ENCODE measurements at regions not wholly inside any gene's neighbourhood (a gene's known extent, or its start where the extent isn't known, plus 50 kb on each side); places are given as distances from the start of the nearest gene placed in this dataset.

DNA sequence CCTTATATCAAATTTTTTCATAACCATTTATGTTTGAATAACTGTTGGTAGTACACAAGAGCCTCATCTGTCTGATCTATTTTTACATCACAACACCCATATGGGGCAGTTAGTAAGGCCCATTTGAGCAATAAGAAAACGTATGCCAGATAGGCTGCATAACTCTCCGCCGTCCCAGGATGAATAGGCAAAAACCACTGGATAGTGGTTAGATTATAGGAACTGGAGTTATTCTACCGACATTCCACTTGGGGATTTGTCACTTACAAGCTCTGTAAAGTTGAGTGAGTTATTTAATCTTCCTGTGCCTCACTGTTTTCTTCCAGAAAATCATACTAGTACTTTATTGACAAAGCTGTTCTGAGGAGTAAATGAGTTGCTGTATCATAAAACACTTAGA lies 881.9 kb downstream of the QKI start:
- DNase-seq (ENCODE audit: low read depth in 3 of 3) = no peak

DNA sequence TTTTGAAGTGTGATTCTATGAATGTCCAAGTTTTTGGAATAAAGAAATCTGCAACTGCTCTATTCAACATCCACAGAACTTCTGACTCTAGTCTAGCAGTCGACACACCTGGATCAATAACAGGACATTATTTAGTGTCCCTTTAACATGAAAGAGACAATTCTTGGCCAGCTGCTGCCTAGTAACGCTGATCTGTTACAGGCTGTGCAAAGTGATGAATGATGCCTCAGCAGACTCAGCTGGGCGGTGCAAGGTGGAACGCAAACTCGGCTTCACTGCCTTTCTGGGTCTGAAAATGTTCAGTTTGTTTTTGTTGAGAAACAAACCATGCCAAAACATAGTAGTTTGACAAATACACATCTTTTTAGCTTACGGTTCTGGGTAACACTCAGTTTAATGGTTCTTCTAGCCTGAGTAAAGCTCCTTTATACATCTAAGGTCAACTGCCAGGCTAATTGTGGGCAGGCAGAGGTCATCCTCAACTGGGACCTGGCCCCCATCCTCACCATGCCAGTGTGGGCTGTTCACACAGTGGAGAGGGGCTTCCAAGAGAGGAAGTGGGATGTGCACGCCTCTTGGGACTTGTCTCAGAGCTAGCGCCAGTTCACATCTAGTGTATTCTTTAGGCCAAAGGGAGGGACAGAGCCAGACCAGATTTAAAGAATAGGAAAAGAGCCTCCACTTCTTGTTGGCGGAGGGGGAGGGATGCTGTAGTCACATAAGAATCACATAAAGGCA lies 879.7 kb downstream of the QKI start:
- DNase-seq (ENCODE audit: low read depth in 3 of 3) = no peak

DNA sequence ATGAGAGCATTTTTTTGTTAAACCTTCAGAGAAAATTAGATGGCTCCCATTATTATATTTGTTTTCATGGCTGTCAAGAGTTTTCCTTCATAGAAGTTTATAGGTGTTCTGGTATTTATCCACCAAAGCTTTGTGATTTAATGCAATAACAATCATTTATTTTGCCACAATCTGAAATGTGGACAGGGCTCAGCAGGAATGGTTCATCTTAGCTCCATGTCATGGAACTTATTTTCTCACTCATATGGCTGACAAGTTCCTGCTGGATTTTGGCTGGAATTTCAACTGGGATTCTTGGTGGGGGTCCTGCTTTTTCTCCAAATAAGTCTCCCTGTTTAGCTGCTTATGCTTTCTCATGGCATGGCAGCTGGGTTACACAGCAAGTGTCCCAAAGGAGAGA lies 876.7 kb downstream of the QKI start:
- DNase-seq (ENCODE audit: low read depth in 3 of 3) = no peak

DNA sequence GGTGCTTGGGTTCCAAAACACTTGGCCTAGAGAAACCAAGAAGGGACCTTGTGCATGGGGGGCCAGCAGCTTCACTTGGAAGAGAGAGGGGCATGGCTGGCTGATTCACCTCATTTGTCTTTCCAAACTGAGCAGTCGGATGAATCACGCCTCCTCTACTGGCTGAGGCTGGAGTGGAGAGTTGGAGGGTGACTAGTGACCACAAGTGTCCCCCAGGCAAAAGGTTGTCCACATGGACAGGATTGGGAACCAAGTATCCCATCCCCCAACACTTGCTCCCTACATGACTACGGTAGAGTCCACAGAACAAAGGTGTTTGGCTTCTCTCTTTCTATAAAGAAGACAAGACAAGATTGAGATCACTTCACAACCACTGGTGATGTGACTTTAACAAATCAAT lies 875.6 kb downstream of the QKI start:
- DNase-seq (ENCODE audit: low read depth in 3 of 3) = no peak

DNA sequence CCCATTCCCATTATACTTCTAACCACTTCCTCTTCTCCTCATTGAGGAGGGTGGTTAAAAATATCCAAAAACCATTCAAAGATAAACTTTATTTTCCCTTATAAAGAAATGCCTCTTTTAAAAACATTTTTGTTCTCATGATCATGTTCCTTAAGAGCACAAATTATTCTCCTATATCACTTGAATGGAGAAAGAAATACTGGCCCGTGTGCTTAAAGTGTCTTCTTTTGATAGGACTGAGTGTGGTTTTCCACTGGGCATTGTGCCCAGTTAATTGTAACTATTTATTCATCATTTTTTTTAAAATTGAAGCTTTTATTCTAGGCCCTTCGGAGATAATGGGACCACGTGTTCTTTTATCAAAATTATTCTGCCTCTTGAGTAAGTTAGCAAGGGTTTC lies 871.5 kb downstream of the QKI start:
- no peak for DNase-seq (ENCODE audit: low read depth in 3 of 3)

DNA sequence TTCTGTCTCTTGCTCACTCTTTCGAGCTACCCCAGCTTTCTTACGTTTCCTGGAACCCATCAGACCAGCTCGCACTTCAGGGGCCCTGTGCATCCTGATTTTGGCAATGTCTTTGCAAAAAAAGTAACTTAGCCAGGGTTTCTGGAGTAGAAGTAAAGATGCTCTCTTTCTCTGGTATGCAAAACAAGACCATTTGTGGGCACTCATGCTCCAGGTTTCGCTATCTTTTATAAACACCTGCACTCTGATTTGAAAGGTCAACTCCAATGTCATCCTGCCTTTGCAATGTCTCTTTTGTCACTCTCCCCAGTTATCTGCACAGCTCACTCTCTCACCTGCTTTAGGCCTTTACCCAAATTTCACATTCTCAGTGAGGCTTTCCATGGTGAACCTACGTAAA lies 869.1 kb downstream of the QKI start:
- DNase-seq (ENCODE audit: low read depth in 3 of 3) = no peak

DNA sequence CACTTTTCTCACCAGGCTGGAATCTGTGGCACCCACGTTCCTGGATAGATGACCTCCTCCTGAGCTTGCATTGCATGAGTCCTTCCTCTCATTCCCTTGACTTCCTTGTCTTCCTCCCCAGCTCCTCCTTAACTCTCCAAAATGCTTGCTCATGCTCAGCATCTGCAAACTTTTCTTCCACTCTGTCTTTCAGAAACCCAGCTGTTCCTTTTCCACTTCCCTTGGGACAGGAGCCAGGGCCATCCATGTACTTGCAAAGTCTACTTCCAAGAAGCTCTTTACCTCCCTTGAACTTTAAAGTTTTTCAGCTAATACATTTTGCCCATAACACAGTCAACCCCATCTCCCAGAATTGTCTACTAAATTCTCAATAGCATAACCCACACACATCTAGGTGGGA lies 861.7 kb downstream of the QKI start:
- no peak for DNase-seq (ENCODE audit: low read depth in 3 of 3)

DNA sequence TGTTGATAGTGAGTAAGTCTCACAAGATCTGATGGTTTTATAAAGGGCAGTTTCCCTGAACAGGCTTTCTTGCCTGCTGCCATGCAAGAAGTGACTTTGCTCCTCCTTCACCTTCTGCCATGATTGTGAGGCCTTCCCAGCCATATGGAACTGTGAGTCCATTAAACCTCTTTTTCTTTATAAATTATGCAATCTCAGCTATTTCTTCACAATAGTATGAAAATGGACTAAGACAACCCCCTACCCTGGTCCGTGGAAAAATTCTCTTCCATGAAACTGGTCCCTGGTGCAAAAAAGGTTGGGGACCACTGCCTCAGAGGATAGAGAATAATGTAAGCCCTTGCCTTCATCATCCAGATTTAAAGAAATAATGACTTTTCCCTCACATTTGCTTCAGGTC lies 861.3 kb downstream of the QKI start:
- no peak for DNase-seq (ENCODE audit: low read depth in 3 of 3)

DNA sequence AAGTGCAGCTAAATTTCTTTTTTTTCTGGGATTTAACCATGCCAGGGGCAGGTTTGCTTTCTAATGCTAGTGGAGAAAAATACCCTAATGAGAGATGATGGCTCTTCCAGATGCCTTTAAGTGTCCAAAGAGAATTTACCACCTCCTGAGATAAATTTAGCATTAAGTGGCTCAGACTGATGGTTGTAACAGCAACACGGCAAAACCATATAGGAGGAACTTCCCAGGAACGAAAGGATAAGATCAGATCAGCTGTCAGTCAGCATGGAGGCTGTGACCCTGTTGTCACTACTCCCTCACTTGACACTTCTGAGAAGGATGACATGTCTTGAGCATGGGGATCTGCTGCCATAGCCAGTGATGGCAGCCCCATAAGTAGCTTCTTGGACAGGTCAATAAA lies 860.0 kb downstream of the QKI start:
- no peak for DNase-seq (ENCODE audit: low read depth in 3 of 3)

DNA sequence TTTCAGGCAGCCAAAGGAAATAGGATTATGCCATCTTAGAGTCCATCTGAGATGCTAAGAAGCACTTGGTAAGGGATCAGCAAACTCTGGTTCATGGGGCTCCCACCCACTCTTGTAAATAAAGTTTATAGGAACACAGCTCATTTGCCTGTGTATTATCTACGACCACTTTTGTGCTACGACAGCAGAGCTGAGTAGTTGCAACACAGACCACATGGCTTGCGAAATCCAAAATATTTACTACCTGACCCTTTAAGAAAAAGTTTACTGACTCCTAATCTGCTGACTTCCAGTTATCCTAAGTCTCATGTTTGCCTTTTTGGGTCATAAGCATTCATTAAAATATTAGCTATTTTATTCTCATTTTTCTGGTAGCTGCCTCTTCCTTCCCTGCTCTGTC lies 859.0 kb downstream of the QKI start:
- DNase-seq (ENCODE audit: low read depth in 3 of 3) = no peak

DNA sequence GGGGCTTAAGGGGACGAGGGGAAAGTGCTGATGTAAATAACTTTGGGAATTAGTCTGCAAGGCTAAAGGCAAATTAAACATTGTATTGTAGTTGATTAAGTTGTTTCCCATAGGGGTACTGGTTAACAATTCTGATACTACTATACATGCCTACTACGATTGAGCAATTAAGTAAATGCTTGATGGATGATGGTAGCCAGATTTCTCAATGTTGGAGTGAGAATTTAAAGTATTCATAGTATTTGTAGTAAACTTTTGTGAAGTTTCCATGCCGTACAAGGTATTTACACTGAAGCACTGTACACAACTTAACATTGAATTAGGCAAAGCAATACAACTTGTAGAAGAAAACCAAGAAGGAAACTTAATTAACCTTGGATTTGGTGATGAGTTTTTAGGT lies 852.3 kb downstream of the QKI start:
- DNase-seq (ENCODE audit: low read depth in 3 of 3) = no peak

DNA sequence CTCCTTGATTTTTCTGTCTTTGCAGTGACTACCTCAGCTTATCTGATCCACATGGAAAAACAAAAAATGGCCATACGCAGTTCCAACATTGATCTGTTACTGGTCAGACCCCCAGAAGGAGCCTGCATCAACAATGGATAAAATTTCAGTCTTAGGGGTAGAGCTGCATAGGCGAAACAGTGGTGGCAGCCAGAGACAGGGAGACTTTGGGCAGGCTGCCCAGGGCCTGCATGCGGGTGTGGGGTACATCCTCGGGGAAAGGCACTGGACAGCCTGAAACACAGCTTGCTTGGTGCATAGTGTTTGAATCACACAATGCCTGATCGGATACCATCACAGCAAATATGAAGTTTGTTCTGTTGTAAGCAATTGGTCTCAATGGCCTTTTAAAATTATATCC lies 847.8 kb downstream of the QKI start:
- DNase-seq (ENCODE audit: low read depth in 3 of 3) = no peak

DNA sequence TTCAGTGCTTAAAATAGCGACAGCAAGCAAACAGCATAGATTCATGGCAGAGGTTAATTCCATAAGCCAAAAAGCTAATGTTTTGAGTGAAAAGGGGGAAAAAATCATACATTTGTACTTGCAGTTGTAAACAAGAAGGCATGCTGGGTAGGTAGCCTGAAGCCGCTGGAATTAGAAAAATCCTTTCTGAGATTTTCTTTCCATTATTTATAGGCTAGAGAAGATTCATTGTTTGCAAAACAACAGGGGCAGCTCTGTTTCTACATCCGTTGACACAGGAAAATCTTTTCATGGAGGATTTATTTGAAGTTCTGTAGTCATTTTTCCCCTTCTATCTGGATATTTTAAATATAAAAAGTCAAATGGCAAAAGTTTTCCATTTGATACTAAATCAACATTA lies 843.9 kb downstream of the QKI start:
- no peak for DNase-seq (ENCODE audit: low read depth in 3 of 3)

DNA sequence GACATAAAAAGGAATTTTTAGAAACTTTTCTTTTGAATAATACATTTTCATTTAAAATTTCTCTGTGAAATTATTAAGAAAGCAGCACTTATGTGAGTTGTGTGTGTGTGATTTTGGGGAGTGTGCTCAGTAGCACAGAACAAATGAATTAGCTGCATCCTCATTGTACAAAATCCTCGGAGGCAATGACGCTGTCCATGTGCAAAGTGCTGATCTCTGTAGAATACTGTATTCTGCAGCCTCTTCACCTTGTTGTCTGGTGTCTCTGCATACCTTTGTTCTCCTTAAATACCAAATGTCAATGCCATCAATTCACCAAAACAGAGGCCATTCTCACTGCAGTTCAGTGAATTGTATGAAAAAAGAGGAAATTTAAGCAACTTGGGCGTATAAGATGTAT lies 838.4 kb downstream of the QKI start:
- no peak for DNase-seq (ENCODE audit: low read depth in 3 of 3)

DNA sequence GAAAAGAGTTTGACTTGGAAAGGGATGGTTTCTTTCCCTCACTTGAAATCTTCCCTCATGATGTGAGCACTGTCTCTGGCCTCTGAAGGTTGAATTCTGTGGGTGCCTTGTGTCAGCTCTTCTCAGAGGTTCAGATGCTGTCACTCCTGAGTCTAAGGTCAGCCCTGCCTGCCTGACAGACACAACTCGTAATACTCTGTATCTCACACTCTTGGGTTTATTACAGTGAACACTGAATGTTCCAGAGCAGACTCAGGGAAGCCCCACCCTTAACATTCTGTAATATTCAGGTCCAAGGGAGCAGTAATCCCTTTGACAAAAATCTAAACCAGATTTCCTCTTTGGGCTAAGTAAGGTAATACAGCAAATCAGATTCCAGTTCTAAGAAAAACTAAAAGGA lies 837.8 kb downstream of the QKI start:
- no peak for DNase-seq (ENCODE audit: low read depth in 3 of 3)

DNA sequence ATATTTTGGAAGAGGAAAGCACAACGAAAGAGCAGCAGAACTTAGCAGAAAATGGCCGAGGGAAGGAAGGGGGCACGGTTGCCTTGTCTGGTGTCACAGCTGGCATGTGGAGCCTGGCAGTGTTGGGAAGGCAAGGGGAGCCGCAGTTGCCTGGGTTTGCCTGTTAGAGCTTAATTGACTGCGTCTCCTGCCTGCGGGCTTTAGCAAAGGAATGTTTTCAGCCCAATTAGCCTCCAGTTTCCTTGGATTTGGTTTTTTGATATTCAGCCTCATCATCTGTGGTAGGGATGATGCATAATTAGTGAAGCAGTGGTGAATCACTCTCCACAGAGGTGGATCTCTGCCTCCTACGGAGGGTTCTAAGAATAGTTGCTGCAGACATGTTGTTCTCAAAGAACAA lies 832.6 kb downstream of the QKI start:
- DNase-seq (ENCODE audit: low read depth in 3 of 3) = no peak

DNA sequence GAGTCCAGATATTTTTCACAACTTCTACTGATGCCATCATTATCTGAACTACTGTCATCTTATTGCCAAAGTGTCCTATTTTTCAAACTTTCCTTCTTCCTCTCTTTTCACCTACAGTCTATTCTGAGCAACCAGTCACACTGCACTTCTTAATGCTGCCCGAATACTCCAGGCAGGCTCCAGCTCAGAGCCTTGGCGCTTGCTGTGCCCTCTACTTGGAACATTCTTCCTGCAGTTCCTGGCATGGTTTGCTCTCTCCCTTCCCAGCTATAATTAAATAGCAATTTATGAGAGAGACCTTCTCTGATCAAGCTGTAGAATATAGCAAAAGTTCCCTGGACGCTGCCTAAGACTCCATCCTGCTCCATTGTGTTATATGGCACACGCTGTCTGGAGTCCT lies 831.6 kb downstream of the QKI start:
- no peak for DNase-seq (ENCODE audit: low read depth in 3 of 3)

DNA sequence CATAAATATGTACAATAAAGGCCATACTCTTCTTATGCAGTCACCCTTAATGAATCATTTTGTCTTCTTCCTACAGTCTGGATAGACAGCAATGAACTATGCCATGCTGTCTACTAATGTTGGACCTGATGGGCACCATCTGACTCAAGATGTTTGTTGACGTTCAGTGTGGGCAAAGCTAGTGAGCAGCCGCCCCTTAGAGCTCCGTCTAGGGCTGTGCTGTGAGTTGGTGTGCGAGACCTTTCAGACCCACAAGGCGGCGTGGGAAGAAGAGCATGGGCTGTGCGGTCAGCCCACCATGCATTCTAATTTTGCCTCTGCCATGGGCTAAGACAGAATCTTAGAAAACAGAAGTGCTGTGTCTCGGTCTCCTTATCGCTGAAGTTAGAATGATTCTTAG lies 829.4 kb downstream of the QKI start:
- no peak for DNase-seq (ENCODE audit: low read depth in 3 of 3)

DNA sequence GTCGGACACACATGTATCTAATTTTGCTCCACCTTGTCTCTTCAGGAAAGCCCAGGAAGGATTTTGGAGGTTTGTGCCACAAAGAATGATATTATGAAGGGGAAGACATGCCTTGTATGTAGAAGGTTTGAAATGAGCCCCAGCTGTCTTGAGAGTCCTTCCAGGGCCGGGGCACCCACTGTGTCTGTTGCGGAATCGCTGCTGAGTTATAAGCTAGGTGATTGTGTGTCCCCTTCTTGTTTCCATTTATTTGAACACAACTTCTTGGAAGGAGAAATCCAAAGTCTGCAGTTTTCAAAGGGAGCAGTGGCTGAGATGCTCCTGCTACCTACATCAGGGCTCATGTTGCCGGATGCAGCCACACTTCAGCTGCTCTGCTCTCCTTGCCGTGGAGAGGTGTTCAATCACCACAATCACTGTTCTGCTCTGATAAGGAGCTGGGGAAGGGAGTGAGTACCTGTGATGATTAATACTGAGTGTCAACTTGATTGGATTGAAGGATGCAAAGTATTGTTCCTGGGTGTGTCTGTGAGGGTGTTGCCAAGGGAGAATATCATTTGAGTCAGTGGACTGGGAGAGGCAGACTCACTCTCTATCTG lies 828.6 kb downstream of the QKI start:
- no peak for DNase-seq (ENCODE audit: low read depth in 3 of 3)

DNA sequence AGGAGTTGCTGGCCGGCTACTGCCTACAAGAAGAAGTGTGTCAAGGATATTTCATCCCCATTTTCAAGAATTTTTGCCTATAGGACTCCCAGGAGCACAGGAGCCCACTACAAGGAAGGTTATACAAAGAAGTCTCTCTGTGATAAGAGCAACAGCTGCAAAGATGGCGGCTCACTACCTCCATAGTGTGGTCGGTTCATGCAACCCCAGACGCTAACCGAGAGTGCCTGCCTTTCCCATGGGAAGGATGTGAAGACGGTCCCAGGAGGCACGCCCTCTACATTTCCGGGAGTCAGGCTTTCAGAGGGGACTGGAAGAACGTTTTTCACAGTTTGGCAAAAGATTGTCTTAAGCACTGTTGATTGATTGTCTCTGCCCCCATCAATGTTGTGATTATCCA lies 816.3 kb downstream of the QKI start:
- no peak for DNase-seq (ENCODE audit: low read depth in 3 of 3)

DNA sequence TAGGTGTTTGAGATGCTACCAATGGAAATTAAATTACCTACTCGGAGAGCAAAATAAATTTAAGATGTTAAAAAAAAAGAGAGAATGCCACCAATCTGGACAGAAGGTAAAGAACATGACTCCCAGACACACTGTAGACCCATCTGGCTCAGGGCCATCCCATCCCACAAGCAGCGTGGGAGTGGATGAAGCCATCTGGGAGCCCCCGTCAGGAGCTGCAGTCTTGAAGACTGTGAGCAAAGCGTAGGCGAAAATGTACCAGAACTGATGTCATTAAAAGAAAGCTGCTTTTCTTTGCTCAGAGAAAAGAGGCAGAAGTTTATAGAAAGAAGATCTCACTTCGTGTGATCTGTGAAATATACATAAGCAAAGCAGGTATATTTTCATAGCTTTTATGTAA lies 815.7 kb downstream of the QKI start:
- DNase-seq (ENCODE audit: low read depth in 3 of 3) = no peak

DNA sequence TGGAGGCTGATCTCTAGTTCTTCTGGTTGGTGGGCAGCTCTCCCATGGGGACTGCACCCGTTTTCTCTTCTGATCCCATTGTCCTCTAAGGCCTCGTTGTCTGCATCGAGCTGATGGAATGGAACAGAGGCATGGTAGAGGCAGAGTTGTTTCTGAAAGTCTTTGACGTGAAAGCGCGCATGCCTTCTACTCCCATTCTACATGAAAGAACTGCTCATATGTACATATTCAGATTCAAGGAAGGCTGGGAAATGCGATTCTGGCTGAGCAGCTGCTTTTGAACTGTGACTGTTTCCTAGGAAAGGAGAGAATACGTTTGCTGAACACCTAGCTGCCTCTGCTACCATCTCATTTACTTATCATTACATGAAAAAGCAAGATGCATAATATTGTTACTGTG lies 815.2 kb downstream of the QKI start:
- no peak for DNase-seq (ENCODE audit: low read depth in 3 of 3)

DNA sequence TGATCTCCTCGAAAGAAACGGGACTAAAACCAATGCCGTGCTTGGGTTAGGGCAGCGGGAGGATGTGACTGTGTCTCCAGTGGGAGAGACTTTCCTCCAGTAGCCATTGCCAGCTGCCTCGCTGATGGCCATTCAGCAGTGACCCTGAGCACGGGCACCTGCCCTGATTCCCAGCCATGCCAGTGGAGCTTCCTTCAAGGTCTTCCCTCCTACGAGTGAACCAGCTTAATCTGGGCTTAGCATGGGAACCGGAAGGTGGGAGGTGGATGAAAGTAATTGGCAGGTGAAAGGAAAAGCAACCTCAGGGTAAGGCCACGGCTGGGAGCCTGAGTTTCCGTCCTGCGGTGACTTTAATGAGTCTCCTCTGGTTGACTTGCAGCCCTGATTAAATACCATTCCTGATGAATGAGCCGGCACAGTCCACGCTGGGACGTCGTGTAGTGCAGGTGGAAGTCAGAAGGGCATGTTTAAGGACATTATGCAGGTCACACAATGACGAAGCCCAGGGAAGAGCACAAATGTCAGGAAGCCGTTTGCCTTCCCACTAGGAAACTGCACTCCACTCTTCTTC lies 813.5 kb downstream of the QKI start:
- no peak for DNase-seq (ENCODE audit: low read depth in 3 of 3)

DNA sequence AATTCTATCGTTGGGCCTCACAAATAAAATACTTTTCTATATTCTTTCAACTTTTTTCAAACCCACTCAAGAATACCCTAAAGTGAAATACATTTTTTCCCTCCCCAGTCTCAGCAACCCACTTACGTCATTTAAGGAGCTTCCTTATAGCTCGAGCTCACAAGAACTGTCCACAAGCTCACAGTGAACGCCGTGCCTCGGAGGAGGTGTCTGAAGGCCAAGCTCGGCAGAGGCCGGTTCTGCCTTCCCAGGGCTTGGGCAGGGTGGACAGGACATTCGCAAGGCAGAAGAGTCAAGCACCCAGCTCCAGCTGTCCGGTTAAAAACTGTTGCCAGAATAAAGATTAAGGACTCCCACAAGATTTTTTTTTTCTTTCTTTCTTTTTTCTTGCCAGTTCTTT lies 802.3 kb downstream of the QKI start:
- DNase-seq (ENCODE audit: low read depth in 3 of 3) = no peak
